ENCODE measurements at regions not wholly inside any gene's neighbourhood (a gene's known extent, or its start where the extent isn't known, plus 50 kb on each side); places are given as distances from the start of the nearest gene placed in this dataset.

DNA sequence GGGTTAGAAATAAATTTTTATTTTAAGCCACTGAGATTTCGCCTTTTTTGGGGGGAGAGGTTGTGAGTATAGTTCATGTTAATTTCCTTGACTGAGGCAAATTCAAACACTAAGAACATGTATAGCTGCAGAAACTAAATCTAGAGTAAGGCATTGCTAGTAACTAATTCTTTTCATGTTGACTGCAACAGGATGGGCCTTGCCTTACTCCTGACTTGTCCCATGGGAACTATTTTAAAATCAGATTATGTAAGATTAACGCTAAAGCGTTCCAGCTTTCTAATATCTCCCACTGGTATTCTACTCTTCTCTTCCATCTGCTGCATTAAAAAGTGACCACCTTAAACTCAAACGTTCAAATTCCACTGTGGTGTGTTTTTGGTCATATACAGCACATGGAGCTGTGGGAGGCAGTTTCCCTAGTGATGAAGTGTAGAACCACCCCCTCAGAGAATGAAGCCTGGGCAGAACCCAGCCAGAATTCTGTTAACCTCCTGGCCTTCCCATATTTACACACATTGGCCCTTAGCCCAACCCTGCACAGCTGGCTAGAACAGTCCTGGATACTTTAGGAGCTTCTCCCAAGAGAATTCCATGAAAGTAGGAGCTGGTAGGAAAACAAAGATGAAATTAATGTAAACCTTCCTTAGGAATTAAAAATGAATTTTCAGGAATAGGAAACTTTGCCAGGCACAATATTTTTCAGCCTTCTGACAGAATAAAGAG is 687.8 kb downstream of the SLC4A3 start:
- Histone ChIP-seq H3K27me3 (ENCODE audit: control insufficient read depth, insufficient read depth, low read length) (no peaks in the 10 kb centered on the region), H3K4me3 (ENCODE audit: low read length in 3 of 3) (no peak overlapping the region), H3K27ac (ENCODE audit: low read depth in 2 of 2, low read length in 2 of 2) (no peak overlapping the region), H3K4me1 (ENCODE audit: control insufficient read depth in 2 of 3, insufficient read depth in 2 of 3, low read depth in 1 of 3, low read length in 3 of 3) (no peaks in the 10 kb centered on the region), H3K9me3 (ENCODE audit: control insufficient read depth in 2 of 3, insufficient read depth in 1 of 3, low read length in 3 of 3) (no peaks in the 10 kb centered on the region), H3K9ac (ENCODE audit: low read length in 3 of 3) (no peak overlapping the region), H3K36me3 (ENCODE audit: control insufficient read depth in 2 of 3, insufficient read depth in 3 of 3, low read length in 3 of 3) (no peaks in the 10 kb centered on the region)
- DNase-seq = peak in 4 of 5 donors; percentile 37 to 84 (median 66)
- intact Hi-C loops (cut with DNase I) = no loop called here
- FAIRE-seq = no peak
- TF ChIP-seq, protein P1, sequence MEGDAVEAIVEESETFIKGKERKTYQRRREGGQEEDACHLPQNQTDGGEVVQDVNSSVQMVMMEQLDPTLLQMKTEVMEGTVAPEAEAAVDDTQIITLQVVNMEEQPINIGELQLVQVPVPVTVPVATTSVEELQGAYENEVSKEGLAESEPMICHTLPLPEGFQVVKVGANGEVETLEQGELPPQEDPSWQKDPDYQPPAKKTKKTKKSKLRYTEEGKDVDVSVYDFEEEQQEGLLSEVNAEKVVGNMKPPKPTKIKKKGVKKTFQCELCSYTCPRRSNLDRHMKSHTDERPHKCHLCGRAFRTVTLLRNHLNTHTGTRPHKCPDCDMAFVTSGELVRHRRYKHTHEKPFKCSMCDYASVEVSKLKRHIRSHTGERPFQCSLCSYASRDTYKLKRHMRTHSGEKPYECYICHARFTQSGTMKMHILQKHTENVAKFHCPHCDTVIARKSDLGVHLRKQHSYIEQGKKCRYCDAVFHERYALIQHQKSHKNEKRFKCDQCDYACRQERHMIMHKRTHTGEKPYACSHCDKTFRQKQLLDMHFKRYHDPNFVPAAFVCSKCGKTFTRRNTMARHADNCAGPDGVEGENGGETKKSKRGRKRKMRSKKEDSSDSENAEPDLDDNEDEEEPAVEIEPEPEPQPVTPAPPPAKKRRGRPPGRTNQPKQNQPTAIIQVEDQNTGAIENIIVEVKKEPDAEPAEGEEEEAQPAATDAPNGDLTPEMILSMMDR (IDR thresholded peaks at IDR 0.05; ENCODE audit: borderline replicate concordance, extremely low read depth, insufficient read depth) = no peak

DNA sequence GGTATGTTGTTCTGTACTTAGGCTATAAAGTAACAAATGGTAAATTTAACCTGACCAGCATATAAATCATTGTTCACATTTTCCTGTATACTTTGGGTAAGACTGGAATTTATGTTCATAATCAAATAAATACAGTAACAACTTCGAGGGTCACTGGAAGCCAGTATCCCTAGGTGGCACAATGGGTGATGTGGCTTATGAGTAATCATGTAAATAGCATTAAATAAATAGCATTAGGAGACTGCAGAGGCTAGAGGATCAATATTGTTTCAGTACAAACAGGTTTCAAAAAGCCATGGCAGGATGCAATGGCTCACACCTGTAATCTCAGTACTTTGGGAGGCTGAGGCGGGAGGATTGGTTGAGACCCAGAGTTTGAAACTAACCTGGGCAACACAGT is 690.6 kb downstream of the SLC4A3 start:
- intact Hi-C loops (cut with DNase I) = no loop called here
- Histone ChIP-seq H3K27me3 (ENCODE audit: control insufficient read depth, insufficient read depth, low read length) (no peaks in the 10 kb centered on the region), H3K27ac (ENCODE audit: low read depth in 2 of 2, low read length in 2 of 2) (no peak overlapping the region), H3K4me3 (ENCODE audit: low read length in 3 of 3) (no peak overlapping the region), H3K9me3 (ENCODE audit: control insufficient read depth in 2 of 3, insufficient read depth in 1 of 3, low read length in 3 of 3) (no peaks in the 10 kb centered on the region), H3K36me3 (ENCODE audit: control insufficient read depth in 2 of 3, insufficient read depth in 3 of 3, low read length in 3 of 3) (no peaks in the 10 kb centered on the region), H3K4me1 (ENCODE audit: control insufficient read depth in 2 of 3, insufficient read depth in 2 of 3, low read depth in 1 of 3, low read length in 3 of 3) (no peaks in the 10 kb centered on the region), H3K9ac (ENCODE audit: low read length in 3 of 3) (no peak overlapping the region)
- TF ChIP-seq, protein P1 (IDR thresholded peaks at IDR 0.05; ENCODE audit: borderline replicate concordance, extremely low read depth, insufficient read depth) = no peak
- no peak for FAIRE-seq
- no peak for DNase-seq

- no peak for FAIRE-seq
- TF ChIP-seq, protein P1 (IDR thresholded peaks at IDR 0.05; ENCODE audit: borderline replicate concordance, extremely low read depth, insufficient read depth) = no peak
- Histone ChIP-seq H3K27ac (ENCODE audit: low read depth in 2 of 2, low read length in 2 of 2) (no peak overlapping the region), H3K4me3 (ENCODE audit: low read length in 3 of 3) (no peak overlapping the region), H3K36me3 (ENCODE audit: control insufficient read depth in 2 of 3, insufficient read depth in 3 of 3, low read length in 3 of 3) (no peaks in the 10 kb centered on the region), H3K9ac (ENCODE audit: low read length in 3 of 3) (no peak overlapping the region), H3K9me3 (ENCODE audit: control insufficient read depth in 2 of 3, insufficient read depth in 1 of 3, low read length in 3 of 3) (no peaks in the 10 kb centered on the region), H3K4me1 (ENCODE audit: control insufficient read depth in 2 of 3, insufficient read depth in 2 of 3, low read depth in 1 of 3, low read length in 3 of 3) (no peaks in the 10 kb centered on the region), H3K27me3 (ENCODE audit: control insufficient read depth, insufficient read depth, low read length) (no peaks in the 10 kb centered on the region)
- DNase-seq = no peak
- intact Hi-C loops (cut with DNase I) = no loop called here
Measured at GRCh38 chr2:220318508-220318907, 691.1 kb downstream of the SLC4A3 start.

GRCh38 chr2:220320326-220320725 is 692.9 kb downstream of the SLC4A3 start:
- Histone ChIP-seq H3K27me3 (ENCODE audit: control insufficient read depth, insufficient read depth, low read length) (no peaks in the 10 kb centered on the region), H3K4me1 (ENCODE audit: control insufficient read depth in 2 of 3, insufficient read depth in 2 of 3, low read depth in 1 of 3, low read length in 3 of 3) (no peaks in the 10 kb centered on the region), H3K36me3 (ENCODE audit: control insufficient read depth in 2 of 3, insufficient read depth in 3 of 3, low read length in 3 of 3) (no peaks in the 10 kb centered on the region), H3K9me3 (ENCODE audit: control insufficient read depth in 2 of 3, insufficient read depth in 1 of 3, low read length in 3 of 3) (no peaks in the 10 kb centered on the region), H3K27ac (ENCODE audit: low read depth in 2 of 2, low read length in 2 of 2) (no peak overlapping the region), H3K4me3 (ENCODE audit: low read length in 3 of 3) (no peak overlapping the region), H3K9ac (ENCODE audit: low read length in 3 of 3) (no peak overlapping the region)
- no peak for DNase-seq
- intact Hi-C loops (cut with DNase I) = no loop called here
- no peak for FAIRE-seq
- TF ChIP-seq, protein P1 (IDR thresholded peaks at IDR 0.05; ENCODE audit: borderline replicate concordance, extremely low read depth, insufficient read depth) = no peak

Measured in kidney (tissue), 13 donors.